GM12891 (cell line): ENCODE measurements at regions not wholly inside any gene's neighbourhood (a gene's known extent, or its start where the extent isn't known, plus 50 kb on each side); places are given as distances from the start of the nearest gene placed in this dataset.
"Not testable (repeated sequence)": the region's sequence is repeated elsewhere in the genome, so short reads cannot be mapped to it uniquely, and the experiment has no call there.

Source experiments
- DNase-seq: peaks from one replicate; pipeline ENCODE4 v3.0.0; 2011; ENCODE audit warnings: low spot score; ENCODE audit not compliant: insufficient read length
- FAIRE-seq: peaks from 2 replicates; lab custom pipeline; 2011; peaks lifted over from hg19 to GRCh38; lab: Jason Lieb, UNC
- PAX5 ChIP-seq: IDR thresholded peaks from 2 replicates; pipeline ENCODE4 v1.6.1; 2011; ENCODE audit warnings: low read length, moderate library complexity, mild to moderate bottlenecking; ENCODE audit not compliant: insufficient read depth, severe bottlenecking
- POLR2A ChIP-seq: IDR thresholded peaks from 2 replicates; pipeline ENCODE4 v1.6.1; 2011; ENCODE audit warnings: low read depth, low read length, control low read depth
- POLR2AphosphoS5 ChIP-seq: IDR thresholded peaks from 2 replicates; pipeline ENCODE4 v1.6.1; 2011; ENCODE audit warnings: low read depth, low read length, control low read depth
- POU2F2 ChIP-seq: IDR thresholded peaks from 2 replicates; pipeline ENCODE4 v1.6.1; 2011; ENCODE audit warnings: low read depth, mild to moderate bottlenecking, control low read depth, low read length, moderate library complexity
- SPI1 ChIP-seq: IDR thresholded peaks from 2 replicates; pipeline ENCODE4 v1.6.1; 2011; ENCODE audit warnings: low read depth, low read length, control low read depth
- TAF1 ChIP-seq: IDR thresholded peaks from 2 replicates; pipeline ENCODE4 v1.6.1; 2011; ENCODE audit warnings: low read depth, low read length, control low read depth

GRCh38 chr2:16183345-16183744 is 243.0 kb downstream of the MYCN start:
- TF ChIP-seq POLR2AphosphoS5 (no peak), TAF1 (no peak), PAX5 (no peak), POLR2A (no peak), POU2F2 (no peak), SPI1 (no peak)
- DNase-seq (no peak), FAIRE-seq (no peak)

- TF ChIP-seq POLR2A (no peak), POU2F2 (no peak), TAF1 (no peak), POLR2AphosphoS5 (no peak), PAX5 (no peak), SPI1 (no peak)
- DNase-seq (no peak), FAIRE-seq (no peak)
These were observed 242.5 kb downstream of the MYCN start for GRCh38 chr2:16182841-16183240.

GRCh38 chr2:16182311-16182815 is 242.0 kb downstream of the MYCN start:
- FAIRE-seq, DNase-seq: not testable (repeated sequence)

- TF ChIP-seq SPI1 (no peak), POU2F2 (no peak), PAX5 (no peak), POLR2A (no peak), POLR2AphosphoS5 (no peak), TAF1 (no peak)
- FAIRE-seq (no peak), DNase-seq (no peak)
These were observed 241.4 kb downstream of the MYCN start for GRCh38 chr2:16181741-16182090.

- no peak for FAIRE-seq
- no peak for TF ChIP-seq PAX5
- TF ChIP-seq SPI1 = no peak
- TF ChIP-seq TAF1 = no peak
- no peak for TF ChIP-seq POU2F2
These were observed 240.9 kb downstream of the MYCN start for GRCh38 chr2:16181062-16181740.

GRCh38 chr2:16180631-16181030 is 240.3 kb downstream of the MYCN start:
- FAIRE-seq (no peak), DNase-seq (no peak)
- TF ChIP-seq SPI1 (no peak), PAX5 (no peak), POLR2A (no peak), POU2F2 (no peak), TAF1 (no peak), POLR2AphosphoS5 (no peak)

More at GRCh38 chr2:16181062-16181740, 240.9 kb downstream of the MYCN start:
- DNase-seq = no peak

- DNase-seq = no peak
- TF ChIP-seq SPI1 = no peak
- no peak for TF ChIP-seq TAF1
- no peak for TF ChIP-seq PAX5
- TF ChIP-seq POU2F2 = no peak
- no peak for FAIRE-seq
These were observed 239.5 kb downstream of the MYCN start for GRCh38 chr2:16179701-16180416.

GRCh38 chr2:16178551-16179130 is 238.3 kb downstream of the MYCN start:
- DNase-seq (no peak), FAIRE-seq (no peak)
- no peak for TF ChIP-seq TAF1
- no peak for TF ChIP-seq SPI1
- no peak for TF ChIP-seq PAX5
- no peak for TF ChIP-seq POU2F2

GRCh38 chr2:16177671-16178180 is 237.4 kb downstream of the MYCN start:
- TF ChIP-seq POLR2A = no peak
- TF ChIP-seq SPI1 = no peak
- TF ChIP-seq POLR2AphosphoS5 = no peak
- no peak for TF ChIP-seq TAF1
- no peak for TF ChIP-seq POU2F2
- TF ChIP-seq PAX5 = no peak
- no peak for FAIRE-seq
- DNase-seq = no peak
